ENCODE measurements at regions not wholly inside any gene's neighbourhood (a gene's known extent, or its start where the extent isn't known, plus 50 kb on each side); places are given as distances from the start of the nearest gene placed in this dataset.

DNA sequence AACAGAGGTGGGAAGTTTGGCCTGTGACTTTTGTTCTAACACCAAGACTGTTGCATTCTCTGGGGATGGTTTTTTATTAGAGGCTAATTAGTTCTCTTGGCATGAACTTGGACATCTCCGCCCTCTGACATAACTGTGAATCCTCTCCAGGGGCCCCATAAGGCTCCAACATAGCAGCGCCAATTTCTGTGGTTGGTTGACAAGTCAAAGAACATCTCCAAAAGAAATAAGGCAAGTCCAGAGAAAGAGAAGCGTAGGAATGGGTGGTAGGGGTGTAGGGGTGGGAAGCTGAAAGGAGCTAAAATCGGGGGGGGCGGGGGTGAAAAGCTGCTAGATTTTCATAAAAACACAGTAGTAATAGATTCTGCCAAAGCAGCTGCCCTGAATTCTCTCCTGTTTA is 81.0 kb upstream of the DAB2 start:
- no peak for DNase-seq (ENCODE audit: low read depth)
- TF ChIP-seq, protein P1, sequence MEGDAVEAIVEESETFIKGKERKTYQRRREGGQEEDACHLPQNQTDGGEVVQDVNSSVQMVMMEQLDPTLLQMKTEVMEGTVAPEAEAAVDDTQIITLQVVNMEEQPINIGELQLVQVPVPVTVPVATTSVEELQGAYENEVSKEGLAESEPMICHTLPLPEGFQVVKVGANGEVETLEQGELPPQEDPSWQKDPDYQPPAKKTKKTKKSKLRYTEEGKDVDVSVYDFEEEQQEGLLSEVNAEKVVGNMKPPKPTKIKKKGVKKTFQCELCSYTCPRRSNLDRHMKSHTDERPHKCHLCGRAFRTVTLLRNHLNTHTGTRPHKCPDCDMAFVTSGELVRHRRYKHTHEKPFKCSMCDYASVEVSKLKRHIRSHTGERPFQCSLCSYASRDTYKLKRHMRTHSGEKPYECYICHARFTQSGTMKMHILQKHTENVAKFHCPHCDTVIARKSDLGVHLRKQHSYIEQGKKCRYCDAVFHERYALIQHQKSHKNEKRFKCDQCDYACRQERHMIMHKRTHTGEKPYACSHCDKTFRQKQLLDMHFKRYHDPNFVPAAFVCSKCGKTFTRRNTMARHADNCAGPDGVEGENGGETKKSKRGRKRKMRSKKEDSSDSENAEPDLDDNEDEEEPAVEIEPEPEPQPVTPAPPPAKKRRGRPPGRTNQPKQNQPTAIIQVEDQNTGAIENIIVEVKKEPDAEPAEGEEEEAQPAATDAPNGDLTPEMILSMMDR (IDR thresholded peaks at IDR 0.05; ENCODE audit: insufficient read depth, low read depth, low read length, missing control alignments), result no peak
- no peak overlapping the region for H3K4me3 ChIP-seq (ENCODE audit: low read depth, low read length)

DNA sequence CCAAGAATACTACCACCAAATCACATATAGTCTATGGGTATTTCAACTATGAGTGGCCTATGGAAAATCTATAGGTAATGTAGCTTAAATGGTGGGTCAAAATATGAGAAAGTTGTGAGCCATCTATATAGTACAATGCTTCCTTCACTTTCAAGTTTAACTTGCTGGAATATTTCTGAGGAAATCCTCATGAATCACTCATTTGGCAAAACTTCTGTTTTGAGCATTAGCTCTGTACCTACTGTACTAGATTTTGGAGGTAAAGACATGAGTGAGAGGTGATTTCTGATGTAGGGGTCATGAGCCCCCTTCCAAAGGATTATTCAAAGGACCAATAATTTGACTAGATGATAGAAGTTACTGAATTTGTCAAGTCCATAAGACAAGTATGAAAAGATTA is 80.6 kb upstream of the DAB2 start:
- no peak for DNase-seq (ENCODE audit: low read depth)
- TF ChIP-seq, protein P1 (IDR thresholded peaks at IDR 0.05; ENCODE audit: insufficient read depth, low read depth, low read length, missing control alignments), result no peak
- no peak overlapping the region for H3K4me3 ChIP-seq (ENCODE audit: low read depth, low read length)

DNA sequence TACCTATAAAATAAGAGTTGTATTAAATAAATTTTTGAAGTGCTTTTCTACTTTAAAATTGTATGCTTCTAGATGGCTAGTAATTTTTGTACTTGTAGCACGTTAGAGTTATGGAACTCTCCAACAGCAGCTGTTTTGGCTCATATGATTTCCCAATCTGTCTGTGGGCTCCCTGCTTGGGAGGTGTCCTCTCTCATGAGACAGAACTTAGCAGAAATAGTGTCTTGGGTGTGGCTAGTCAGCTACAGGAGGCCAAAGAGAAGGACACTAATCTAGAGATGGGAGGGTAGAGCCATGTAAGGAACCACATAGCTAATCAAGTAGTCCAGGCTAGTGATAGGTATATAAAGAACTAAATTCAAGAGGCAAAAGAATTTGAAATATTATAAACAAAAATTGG is 78.4 kb upstream of the DAB2 start:
- DNase-seq (ENCODE audit: low read depth), result no peak
- TF ChIP-seq, protein P1 (IDR thresholded peaks at IDR 0.05; ENCODE audit: insufficient read depth, low read depth, low read length, missing control alignments), result no peak
- no peak overlapping the region for H3K4me3 ChIP-seq (ENCODE audit: low read depth, low read length)

DNA sequence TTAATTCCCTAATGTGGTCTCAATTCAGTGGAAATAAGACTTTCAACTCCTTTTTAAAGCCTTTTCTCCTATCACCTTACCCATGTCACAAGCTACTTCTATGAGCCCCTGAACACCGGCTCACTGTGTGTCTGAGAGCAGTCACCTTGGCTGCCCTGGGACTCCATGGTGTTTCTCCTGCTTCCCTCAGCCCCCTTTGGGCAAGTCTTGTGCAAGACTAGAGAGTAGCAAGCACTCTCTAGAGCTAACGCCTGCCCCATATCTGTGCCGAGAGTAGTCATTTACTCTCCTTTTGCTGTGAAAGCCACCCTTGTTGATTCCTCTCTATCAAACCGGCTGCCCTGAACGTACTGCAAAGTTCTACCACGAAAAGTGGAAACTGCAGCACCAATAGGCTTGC is 77.9 kb upstream of the DAB2 start:
- TF ChIP-seq, protein P1 (IDR thresholded peaks at IDR 0.05; ENCODE audit: insufficient read depth, low read depth, low read length, missing control alignments), result no peak
- no peak overlapping the region for H3K4me3 ChIP-seq (ENCODE audit: low read depth, low read length)
- no peak for DNase-seq (ENCODE audit: low read depth)

DNA sequence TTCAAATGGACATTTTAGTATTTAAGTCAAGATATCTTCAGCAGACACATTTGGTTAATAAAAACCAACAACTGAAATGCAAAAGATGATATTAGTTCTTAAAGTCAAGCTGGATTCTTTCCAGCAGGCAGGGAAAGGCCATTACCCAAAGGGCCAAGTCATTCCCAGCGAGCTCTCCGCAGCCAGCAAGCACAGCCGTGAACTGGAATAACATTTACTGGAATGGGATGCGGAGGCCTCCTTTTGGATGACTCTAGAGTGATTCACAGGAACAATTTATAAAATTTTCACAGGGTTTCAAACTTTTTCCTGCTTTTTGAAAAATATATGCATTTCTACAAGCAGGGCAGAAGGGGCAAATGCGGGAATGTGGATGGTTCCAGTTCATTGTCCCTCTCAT is 76.6 kb upstream of the DAB2 start:
- DNase-seq (ENCODE audit: low read depth), result no peak
- no peak overlapping the region for H3K4me3 ChIP-seq (ENCODE audit: low read depth, low read length)
- TF ChIP-seq, protein P1 (IDR thresholded peaks at IDR 0.05; ENCODE audit: insufficient read depth, low read depth, low read length, missing control alignments), result no peak

DNA sequence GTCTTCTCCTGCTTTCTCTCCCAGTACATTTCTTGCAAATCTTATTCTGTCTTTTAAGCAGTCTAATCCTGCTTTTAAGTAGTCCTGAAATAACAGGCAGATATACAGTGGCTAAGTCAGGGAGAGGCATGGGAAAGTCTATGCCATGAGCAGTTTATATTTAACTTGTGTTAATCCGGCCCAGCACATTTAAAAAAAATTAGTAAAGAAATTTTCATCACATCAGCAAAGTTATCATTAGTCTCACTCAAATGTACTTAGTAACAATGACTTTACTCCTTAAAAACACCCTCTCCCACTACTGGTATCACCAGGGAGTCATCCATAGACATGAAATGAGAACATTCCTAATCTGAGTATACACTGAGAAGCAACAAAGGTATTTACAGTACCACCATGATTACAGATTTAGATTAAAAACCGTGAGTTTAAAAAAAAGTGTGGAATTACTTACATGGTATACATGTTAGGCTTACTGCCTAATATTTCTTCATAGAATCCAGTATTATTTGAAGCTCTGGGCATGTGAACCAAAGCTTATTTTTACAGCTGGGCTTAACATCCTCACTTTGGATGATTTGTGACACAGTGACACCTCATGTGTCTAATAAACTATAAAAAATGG is 75.9 kb upstream of the DAB2 start:
- TF ChIP-seq, protein P1 (IDR thresholded peaks at IDR 0.05; ENCODE audit: insufficient read depth, low read depth, low read length, missing control alignments), result no peak
- DNase-seq (ENCODE audit: low read depth), result no peak

DNA sequence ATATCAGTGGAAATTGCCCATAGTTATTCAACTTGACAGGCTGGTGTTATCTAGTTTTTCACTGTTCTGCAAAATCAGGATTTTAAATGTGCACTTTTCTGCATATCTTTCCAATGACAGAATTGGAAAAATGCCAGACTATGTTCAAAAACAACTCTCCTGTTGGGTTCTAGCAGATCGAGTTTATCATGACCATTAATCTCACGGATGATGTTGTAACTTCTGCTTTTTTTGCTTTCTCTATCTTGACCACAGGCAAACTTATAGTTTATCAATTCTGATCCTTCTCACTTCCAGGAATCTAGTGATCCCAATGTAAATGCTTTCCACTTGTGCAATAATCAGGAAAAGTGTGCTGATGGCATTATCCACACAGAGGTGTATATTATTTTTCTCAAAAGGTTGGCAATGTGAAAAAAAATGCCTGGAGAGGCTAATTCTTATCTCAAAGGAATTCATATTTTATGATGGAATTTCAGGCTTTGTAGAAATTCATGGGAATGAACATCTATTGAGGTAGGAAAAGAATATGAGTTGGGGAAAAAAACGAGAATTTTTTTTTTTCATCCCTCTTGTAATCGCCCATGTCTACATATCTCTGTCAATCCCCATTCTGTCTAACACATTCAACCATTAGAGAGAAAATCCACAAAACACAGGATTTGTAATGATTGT is 73.6 kb upstream of the DAB2 start:
- H3K4me3 ChIP-seq (ENCODE audit: low read depth, low read length), result no peak overlapping the region
- TF ChIP-seq, protein P1 (IDR thresholded peaks at IDR 0.05; ENCODE audit: insufficient read depth, low read depth, low read length, missing control alignments), result no peak
- DNase-seq (ENCODE audit: low read depth), result no peak

More for the DNA sequence above, 75.9 kb upstream of the DAB2 start:
- no peak overlapping the region for H3K4me3 ChIP-seq (ENCODE audit: low read depth, low read length)
